Coronary artery (tissue), 2 donors: ENCODE measurements at regions not wholly inside any gene's neighbourhood (a gene's known extent, or its start where the extent isn't known, plus 50 kb on each side); places are given as distances from the start of the nearest gene placed in this dataset.

ENCODE experiments used
- DNase-seq: peaks from one replicate; pipeline ENCODE4 v3.0.0-alpha.2; 2017; ENCODE audit warnings: low spot score
- H3K27ac ChIP-seq, 2 donors: fragments of 200-600 bp; sonication (generic); one replicate each; pipeline ENCODE4 v1.5.1; 2016 to 2019
- H3K4me3 ChIP-seq: fragments of 200-600 bp; sonication (generic); 2 replicates; pipeline ENCODE4 v1.5.1; 2016; ENCODE audit warnings: mild to moderate bottlenecking, moderate library complexity
- TF ChIP-seq, protein P1 (sequence below): fragments of 200-600 bp; sonication (generic); IDR thresholded peaks from one replicate; pipeline ENCODE4 v1.5.1; 2019; ENCODE audit warnings: antibody characterized with exemption

DNA sequence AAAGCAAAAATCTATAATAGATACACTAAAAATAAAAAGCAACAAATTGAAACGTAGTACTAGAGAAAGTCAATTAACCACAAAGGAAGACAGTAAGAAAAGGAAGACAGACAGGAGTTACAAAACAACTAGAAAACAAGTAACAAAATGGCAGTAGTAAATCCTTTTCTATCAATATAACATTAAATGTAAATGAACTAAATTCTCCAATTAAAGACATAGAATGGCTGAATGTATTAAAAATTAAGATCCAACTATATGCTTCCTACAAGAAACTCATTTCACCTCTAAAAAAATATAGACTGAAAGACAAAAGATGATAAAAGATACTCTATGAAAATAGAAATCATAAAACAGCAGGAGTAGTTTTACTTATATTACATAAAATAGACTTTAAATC lies 79.1 kb downstream of the CTH start:
- Histone ChIP-seq H3K27ac (no peak overlapping the region), H3K4me3 (no peak overlapping the region)
- TF ChIP-seq, protein P1, sequence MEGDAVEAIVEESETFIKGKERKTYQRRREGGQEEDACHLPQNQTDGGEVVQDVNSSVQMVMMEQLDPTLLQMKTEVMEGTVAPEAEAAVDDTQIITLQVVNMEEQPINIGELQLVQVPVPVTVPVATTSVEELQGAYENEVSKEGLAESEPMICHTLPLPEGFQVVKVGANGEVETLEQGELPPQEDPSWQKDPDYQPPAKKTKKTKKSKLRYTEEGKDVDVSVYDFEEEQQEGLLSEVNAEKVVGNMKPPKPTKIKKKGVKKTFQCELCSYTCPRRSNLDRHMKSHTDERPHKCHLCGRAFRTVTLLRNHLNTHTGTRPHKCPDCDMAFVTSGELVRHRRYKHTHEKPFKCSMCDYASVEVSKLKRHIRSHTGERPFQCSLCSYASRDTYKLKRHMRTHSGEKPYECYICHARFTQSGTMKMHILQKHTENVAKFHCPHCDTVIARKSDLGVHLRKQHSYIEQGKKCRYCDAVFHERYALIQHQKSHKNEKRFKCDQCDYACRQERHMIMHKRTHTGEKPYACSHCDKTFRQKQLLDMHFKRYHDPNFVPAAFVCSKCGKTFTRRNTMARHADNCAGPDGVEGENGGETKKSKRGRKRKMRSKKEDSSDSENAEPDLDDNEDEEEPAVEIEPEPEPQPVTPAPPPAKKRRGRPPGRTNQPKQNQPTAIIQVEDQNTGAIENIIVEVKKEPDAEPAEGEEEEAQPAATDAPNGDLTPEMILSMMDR = no peak
- no peak for DNase-seq

DNA sequence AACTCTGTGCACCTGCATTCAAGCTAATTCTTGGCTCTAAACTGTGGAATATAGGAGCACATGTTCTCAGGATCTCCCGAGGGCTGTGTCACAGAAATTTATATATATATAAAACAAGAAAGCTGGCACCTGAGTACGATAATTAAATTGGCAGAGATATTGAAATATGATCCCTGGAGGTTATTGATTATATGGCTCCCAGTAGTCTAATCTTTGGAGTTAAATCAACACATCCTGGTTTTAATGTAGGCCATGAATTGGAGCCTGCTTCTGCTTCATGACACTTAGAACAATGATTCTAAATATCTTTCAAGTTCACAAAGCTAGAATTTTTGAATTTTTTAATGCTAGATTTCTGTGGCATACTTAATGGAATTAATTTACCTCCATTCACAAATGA lies 84.3 kb downstream of the CTH start:
- DNase-seq = no peak
- no peak overlapping the region for H3K4me3 ChIP-seq
- H3K27ac ChIP-seq = no peak overlapping the region
- TF ChIP-seq, protein P1 = no peak

GRCh38 chr1:70496181-70496580 lies 85.1 kb downstream of the CTH start:
- no peak for DNase-seq
- Histone ChIP-seq H3K27ac (no peak overlapping the region), H3K4me3 (no peak overlapping the region)
- TF ChIP-seq, protein P1 = no peak

DNA sequence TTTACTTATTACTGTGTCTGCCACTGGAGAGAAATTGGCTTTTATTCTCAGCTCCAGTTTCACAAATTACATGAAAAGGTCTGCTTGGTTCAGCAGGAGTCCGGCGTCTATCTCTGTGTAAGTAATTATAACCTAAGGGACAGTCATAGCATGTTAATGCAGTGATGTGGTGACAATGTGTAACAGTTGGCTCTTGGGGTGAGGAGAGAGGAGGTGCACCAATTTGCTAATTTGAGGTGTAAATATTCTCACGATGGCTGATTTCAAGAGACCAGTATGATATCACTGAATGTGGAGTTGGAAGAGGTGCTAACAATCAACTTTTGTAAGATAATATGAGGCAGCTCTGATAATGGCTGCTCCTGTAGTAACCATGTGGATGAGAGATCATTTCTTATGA lies 86.1 kb downstream of the CTH start:
- no peak for DNase-seq
- TF ChIP-seq, protein P1 = no peak
- Histone ChIP-seq H3K27ac (no peak overlapping the region), H3K4me3 (no peak overlapping the region)

DNA sequence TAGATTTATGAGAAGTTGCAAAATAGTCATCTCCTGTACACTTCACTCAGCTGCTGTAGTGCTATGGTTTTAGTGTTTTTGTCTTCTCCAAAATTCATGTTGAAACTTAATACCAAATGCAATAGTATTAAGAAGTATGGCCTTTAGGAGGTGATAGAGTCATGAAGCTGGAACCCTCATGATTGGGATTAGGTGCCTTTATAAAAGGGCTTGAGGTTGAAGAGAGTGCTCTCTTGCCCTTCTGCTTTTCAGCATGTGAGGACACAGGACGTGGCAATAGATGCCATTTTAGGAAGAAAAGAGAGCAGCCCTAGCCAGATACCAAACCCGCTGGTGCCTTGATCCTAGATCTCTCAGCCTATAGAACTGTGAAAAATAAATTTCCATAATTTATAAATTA lies 87.6 kb downstream of the CTH start:
- H3K27ac ChIP-seq = no peak overlapping the region
- no peak for DNase-seq
- TF ChIP-seq, protein P1 = no peak
- no peak overlapping the region for H3K4me3 ChIP-seq

DNA sequence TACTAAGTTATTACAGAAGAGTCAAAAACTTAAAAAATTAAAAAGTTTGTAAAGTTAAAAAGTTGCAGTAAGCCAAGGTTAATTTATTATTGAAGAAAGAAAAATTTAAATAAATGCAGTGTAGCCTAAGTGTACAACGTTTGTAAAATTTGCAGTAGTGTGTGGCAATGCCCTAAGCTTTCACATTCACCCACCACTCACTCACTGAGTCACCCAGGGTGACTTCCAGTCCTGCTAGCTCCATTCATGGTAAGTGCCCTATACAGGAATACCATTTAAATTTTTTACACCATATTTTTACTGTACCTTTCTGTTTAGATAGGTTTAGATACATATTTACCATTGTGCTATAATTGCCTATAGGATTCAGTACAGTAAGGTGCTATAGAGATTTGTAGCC lies 88.6 kb downstream of the CTH start:
- Histone ChIP-seq H3K27ac (no peak overlapping the region), H3K4me3 (no peak overlapping the region)
- DNase-seq = no peak
- TF ChIP-seq, protein P1 = no peak

- no peak for DNase-seq
- Histone ChIP-seq H3K27ac (no peak overlapping the region), H3K4me3 (no peak overlapping the region)
- TF ChIP-seq, protein P1 = no peak
These were observed 92.3 kb downstream of the CTH start for GRCh38 chr1:70503358-70503757.
